GM19324 (cell line): ENCODE measurements at regions not wholly inside any gene's neighbourhood (a gene's known extent, or its start where the extent isn't known, plus 50 kb on each side); places are given as distances from the start of the nearest gene placed in this dataset.

Source experiments
- ATAC-seq: cut with Tn5 transposase; IDR thresholded peaks from one replicate; pipeline ENCODE4 v1.9.1; 2021; ENCODE audit warnings: mild to moderate bottlenecking, moderate library complexity; ENCODE audit not compliant: unreplicated experiment, low FRiP score

- ATAC-seq: no peak
Measured at GRCh38 chr10:65340340-65340739, 1585.5 kb upstream of the LRRTM3 start.

GRCh38 chr10:65341323-65341925, 1584.4 kb upstream of the LRRTM3 start:
- ATAC-seq: no peak

GRCh38 chr10:65342245-65342644, 1583.6 kb upstream of the LRRTM3 start:
- ATAC-seq: no peak

- no peak for ATAC-seq
Measured at GRCh38 chr10:65346466-65346865, 1579.4 kb upstream of the LRRTM3 start.

- no peak for ATAC-seq
Measured at GRCh38 chr10:65348637-65349036, 1577.2 kb upstream of the LRRTM3 start.

- ATAC-seq: no peak
Measured at GRCh38 chr10:65350611-65351010, 1575.2 kb upstream of the LRRTM3 start.

GRCh38 chr10:65355141-65355680, 1570.6 kb upstream of the LRRTM3 start:
- ATAC-seq: no peak

GRCh38 chr10:65358565-65358964, 1567.3 kb upstream of the LRRTM3 start:
- ATAC-seq: no peak

- ATAC-seq: no peak
Measured at GRCh38 chr10:65360497-65360896, 1565.3 kb upstream of the LRRTM3 start.

- ATAC-seq: no peak
Measured at GRCh38 chr10:65365878-65366277, 1560.0 kb upstream of the LRRTM3 start.

- ATAC-seq: no peak
Measured at GRCh38 chr10:65367706-65368105, 1558.1 kb upstream of the LRRTM3 start.

- ATAC-seq: no peak
Measured at GRCh38 chr10:65375528-65375927, 1550.3 kb upstream of the LRRTM3 start.

GRCh38 chr10:65377687-65378086, 1548.1 kb upstream of the LRRTM3 start:
- no peak for ATAC-seq

GRCh38 chr10:65394502-65395297, 1531.1 kb upstream of the LRRTM3 start:
- no peak for ATAC-seq

GRCh38 chr10:65395631-65396030, 1530.2 kb upstream of the LRRTM3 start:
- no peak for ATAC-seq

- ATAC-seq: no peak
Measured at GRCh38 chr10:65396997-65397396, 1528.8 kb upstream of the LRRTM3 start.

- no peak for ATAC-seq
Measured at GRCh38 chr10:65408401-65408800, 1517.4 kb upstream of the LRRTM3 start.

GRCh38 chr10:65413001-65413400, 1512.8 kb upstream of the LRRTM3 start:
- no peak for ATAC-seq

GRCh38 chr10:65415318-65415717, 1510.5 kb upstream of the LRRTM3 start:
- ATAC-seq: no peak

- no peak for ATAC-seq
Measured at GRCh38 chr10:65416094-65416493, 1509.7 kb upstream of the LRRTM3 start.

GRCh38 chr10:65419629-65420028, 1506.2 kb upstream of the LRRTM3 start:
- no peak for ATAC-seq

GRCh38 chr10:65423043-65423442, 1502.8 kb upstream of the LRRTM3 start:
- no peak for ATAC-seq
